B cell (primary cell): ENCODE measurements at regions not wholly inside any gene's neighbourhood (a gene's known extent, or its start where the extent isn't known, plus 50 kb on each side); places are given as distances from the start of the nearest gene placed in this dataset.
"Not testable (repeated sequence)": the region's sequence is repeated elsewhere in the genome, so short reads cannot be mapped to it uniquely, and the experiment has no call there.

Experiments
- EZH2 ChIP-seq: IDR thresholded peaks from 2 replicates; pipeline ENCODE4 v1.6.1; 2012; ENCODE audit warnings: borderline replicate concordance, low read depth, mild to moderate bottlenecking, moderate library complexity, low read length; ENCODE audit not compliant: insufficient read depth, poor library complexity, severe bottlenecking
- TF ChIP-seq, protein P1 (sequence below): fragments of 200-600 bp; IDR thresholded peaks from one replicate; pipeline ENCODE4 v1.8.0; 2022; ENCODE audit warnings: antibody characterized with exemption, mild to moderate bottlenecking

DNA sequence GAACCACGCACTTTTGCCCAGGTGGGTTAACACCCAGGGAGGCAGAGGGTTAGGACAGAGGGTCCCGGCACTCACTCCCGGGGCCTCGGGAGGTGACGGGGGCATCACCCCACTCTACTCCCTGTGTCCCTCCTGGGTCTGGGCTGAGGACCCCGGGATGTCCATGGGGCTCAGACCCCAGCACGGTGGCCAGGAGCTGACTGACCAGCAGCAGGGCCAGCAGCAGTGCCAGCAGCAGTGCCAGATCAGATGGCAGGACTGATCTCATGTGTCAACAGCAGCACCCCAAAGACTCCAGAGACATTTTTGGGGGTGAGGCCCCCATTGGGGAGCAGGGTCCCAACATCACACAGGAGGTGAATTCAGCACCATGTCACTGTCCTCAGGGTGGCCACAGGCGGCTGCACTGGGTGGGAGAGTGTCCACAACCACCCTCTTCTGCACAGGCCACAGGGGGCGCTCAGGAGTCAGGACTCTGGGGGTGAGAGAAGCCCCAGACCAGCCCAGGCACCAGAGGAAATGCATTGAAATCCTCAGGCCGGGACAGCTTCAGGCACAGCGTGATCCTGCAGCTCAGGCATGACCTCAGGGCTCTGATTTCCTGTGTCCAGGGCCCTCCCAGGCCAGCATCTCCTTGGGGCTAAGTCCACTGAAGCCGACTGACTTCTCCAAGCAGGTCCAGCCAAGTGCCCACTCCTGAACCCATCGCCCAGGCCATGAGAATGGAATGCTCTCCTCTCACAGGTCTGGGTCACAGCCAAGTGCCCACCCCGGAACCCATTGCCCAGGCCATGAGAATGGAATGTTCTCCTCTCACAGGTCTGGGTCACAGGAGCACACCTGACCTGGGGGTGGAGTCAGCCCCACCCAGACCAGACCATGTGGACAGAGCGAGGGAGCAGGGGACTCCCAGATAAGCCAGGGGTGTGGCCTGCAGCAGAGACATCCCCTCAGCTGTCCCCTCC, 87.2 kb upstream of the SFSWAP start:
- TF ChIP-seq, protein P1, sequence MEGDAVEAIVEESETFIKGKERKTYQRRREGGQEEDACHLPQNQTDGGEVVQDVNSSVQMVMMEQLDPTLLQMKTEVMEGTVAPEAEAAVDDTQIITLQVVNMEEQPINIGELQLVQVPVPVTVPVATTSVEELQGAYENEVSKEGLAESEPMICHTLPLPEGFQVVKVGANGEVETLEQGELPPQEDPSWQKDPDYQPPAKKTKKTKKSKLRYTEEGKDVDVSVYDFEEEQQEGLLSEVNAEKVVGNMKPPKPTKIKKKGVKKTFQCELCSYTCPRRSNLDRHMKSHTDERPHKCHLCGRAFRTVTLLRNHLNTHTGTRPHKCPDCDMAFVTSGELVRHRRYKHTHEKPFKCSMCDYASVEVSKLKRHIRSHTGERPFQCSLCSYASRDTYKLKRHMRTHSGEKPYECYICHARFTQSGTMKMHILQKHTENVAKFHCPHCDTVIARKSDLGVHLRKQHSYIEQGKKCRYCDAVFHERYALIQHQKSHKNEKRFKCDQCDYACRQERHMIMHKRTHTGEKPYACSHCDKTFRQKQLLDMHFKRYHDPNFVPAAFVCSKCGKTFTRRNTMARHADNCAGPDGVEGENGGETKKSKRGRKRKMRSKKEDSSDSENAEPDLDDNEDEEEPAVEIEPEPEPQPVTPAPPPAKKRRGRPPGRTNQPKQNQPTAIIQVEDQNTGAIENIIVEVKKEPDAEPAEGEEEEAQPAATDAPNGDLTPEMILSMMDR: not testable (repeated sequence)
- not testable (repeated sequence) for TF ChIP-seq EZH2
